K562 (cell line): ENCODE measurements at regions not wholly inside any gene's neighbourhood (a gene's known extent, or its start where the extent isn't known, plus 50 kb on each side); places are given as distances from the start of the nearest gene placed in this dataset.

Experiments
- ATAC-seq: fragments of 200-7000 bp; cut with Tn5 transposase; 3 replicates; pipeline ENCODE4 v1.9.1; 2020; ENCODE audit warnings: moderate library complexity
- BruUV-seq: library from RNA; stranded (reverse); fragments of 400-500 nt; replicated peaks from 2 replicates; lab custom pipeline; 2021; lab: Mats Ljungman, UMichigan
- CTCF ChIA-PET: fragments of 300-600 bp; formaldehyde crosslinking; extraction: SDS; loops from one replicate; lab custom pipeline; 2021; ENCODE audit warnings: low intra/inter-chr PET ratio; lab: Yijun Ruan, JAX
- POLR2A ChIA-PET: fragments of 300-600, 350-650 bp; sonication (Branson Sonifier 250); formaldehyde crosslinking; extraction: SDS; loops from one replicate; lab custom pipeline; 2021; ENCODE audit warnings: antibody characterized with exemption, inconsistent platforms; lab: Yijun Ruan, JAX
- DNase-seq, 4 experiments: peaks; one replicate each; pipeline versions ENCODE4 v3.0.0 to v3.0.0-alpha.2; 2011 to 2018; ENCODE audit warnings: low spot score in 3 of 4, mixed read lengths in 3 of 4; ENCODE audit errors: extremely low read depth in 1 of 4
- FAIRE-seq: peaks from 2 replicates; lab custom pipeline; 2011; peaks lifted over from hg19 to GRCh38; lab: Jason Lieb, UNC
- H2AFZ ChIP-seq: 2 replicates; pipeline ENCODE4 v1.6.0; 2011; ENCODE audit warnings: low read depth, low read length, control low read depth, inconsistent platforms
- H3K27ac ChIP-seq: fragments of 200-600 bp; 3 replicates; pipeline ENCODE4 v1.8.0; 2011; ENCODE audit warnings: low read depth, mild to moderate bottlenecking, control low read depth, inconsistent platforms, low read length, moderate library complexity, mixed read lengths; ENCODE audit errors: extremely low read depth
- H3K27me3 ChIP-seq, 2 experiments: fragments of 300-600 bp in 1 of 2; 2 replicates in 1 of 2; 3 replicates in 1 of 2; pipeline versions ENCODE4 v1.6.0 to v1.8.0; 2011; ENCODE audit warnings: inconsistent platforms in 2 of 2, low read length in 2 of 2, mild to moderate bottlenecking in 1 of 2, mixed read lengths in 1 of 2, moderate library complexity in 1 of 2; ENCODE audit not compliant: control insufficient read depth in 2 of 2, insufficient read depth in 2 of 2
- H3K36me3 ChIP-seq: fragments of 300-600 bp; 3 replicates; pipeline ENCODE4 v1.8.0; 2011; ENCODE audit warnings: mild to moderate bottlenecking, low read length, inconsistent platforms; ENCODE audit not compliant: control insufficient read depth, insufficient read depth
- H3K4me1 ChIP-seq, 2 experiments: fragments of 200-600 bp in 1 of 2; replicated peaks in 1 of 2; 2 replicates in 1 of 2; 3 replicates in 1 of 2; pipeline versions ENCODE4 v1.5.1 to v1.8.0; 2011; ENCODE audit warnings: inconsistent platforms in 2 of 2, low read length in 2 of 2, mild to moderate bottlenecking in 1 of 2, mixed read lengths in 1 of 2, moderate library complexity in 1 of 2; ENCODE audit not compliant: control insufficient read depth in 2 of 2, insufficient read depth in 2 of 2
- H3K4me2 ChIP-seq: 2 replicates; pipeline ENCODE4 v1.6.1; 2011; ENCODE audit warnings: low read length, control low read depth, inconsistent platforms, mixed read lengths; ENCODE audit not compliant: insufficient read depth
- H3K4me3 ChIP-seq: fragments of 200-600 bp; sonication (generic), shearing (Covaris generic); 2 replicates; pipeline ENCODE4 v1.5.1; 2016; ENCODE audit warnings: control low read depth, inconsistent platforms
- H3K79me2 ChIP-seq: fragments of 200-600 bp; 3 replicates; pipeline ENCODE4 v1.8.0; 2011; ENCODE audit warnings: low read length, inconsistent platforms; ENCODE audit not compliant: control insufficient read depth, insufficient read depth
- H3K9ac ChIP-seq, 2 experiments: 2 replicates each; pipeline versions ENCODE4 v1.6.0 to v1.6.1; 2011; ENCODE audit warnings: low read depth in 2 of 2, low read length in 2 of 2, control low read depth in 1 of 2, inconsistent platforms in 1 of 2, mild to moderate bottlenecking in 1 of 2, mixed read lengths in 1 of 2; ENCODE audit not compliant: insufficient read depth in 1 of 2
- H3K9me1 ChIP-seq: one replicate; pipeline ENCODE4 v1.6.0; 2011; ENCODE audit warnings: inconsistent platforms, mild to moderate bottlenecking, low read length, moderate library complexity; ENCODE audit not compliant: control insufficient read depth, insufficient read depth
- H3K9me3 ChIP-seq: replicated peaks from 2 replicates; pipeline ENCODE4 v1.5.1; 2011; ENCODE audit warnings: low read depth, low read length, inconsistent platforms; ENCODE audit not compliant: control insufficient read depth, insufficient read depth
- H4K20me1 ChIP-seq: replicated peaks from 2 replicates; pipeline ENCODE4 v1.6.1; 2011; ENCODE audit warnings: low read length, inconsistent platforms, mixed read lengths; ENCODE audit not compliant: control insufficient read depth, insufficient read depth
- ASH1L ChIP-seq: fragments of 450-650 bp; IDR thresholded peaks from 2 replicates; pipeline ENCODE4 v1.6.1; 2018; ENCODE audit warnings: borderline replicate concordance, mild to moderate bottlenecking, low read depth; ENCODE audit not compliant: partially characterized antibody
- CTBP1 ChIP-seq: fragments of 450-650 bp; IDR thresholded peaks from 2 replicates; pipeline ENCODE4 v1.6.1; 2016; ENCODE audit warnings: borderline replicate concordance
- FOXJ2 ChIP-seq: fragments of 200-800 bp; sonication (Bioruptor generic); IDR thresholded peaks from 2 replicates; pipeline ENCODE4 v1.6.1; 2016; ENCODE audit warnings: missing genetic modification characterization, missing compliant biosample characterization
- HIVEP1 ChIP-seq: fragments of 250-450 bp; sonication (Bioruptor Pico); IDR thresholded peaks from 2 replicates; pipeline ENCODE4 v1.4.0; 2020; ENCODE audit warnings: mild to moderate bottlenecking
- MAFG ChIP-seq: fragments of 450-650 bp; conservative IDR thresholded peaks from 2 replicates; pipeline ENCODE4 v1.6.1; 2016; ENCODE audit warnings: missing genetic modification characterization, missing compliant biosample characterization
- RBM39 ChIP-seq: fragments of 200-400 bp; formaldehyde crosslinking; optimal IDR thresholded peaks from 2 replicates; pipeline ENCODE3; 2018; ENCODE audit warnings: low read depth, low read length
- SMAD2 ChIP-seq: fragments of 150-350 bp; IDR thresholded peaks from 2 replicates; pipeline ENCODE4 v1.6.1; 2014; ENCODE audit warnings: low read depth, mild to moderate bottlenecking, low read length
- TAL1 ChIP-seq: fragments of 450-650 bp; IDR thresholded peaks from 2 replicates; pipeline ENCODE4 v1.6.1; 2016; ENCODE audit warnings: mild to moderate bottlenecking
- TCF7L2 ChIP-seq: fragments of 150-350 bp; IDR thresholded peaks from 2 replicates; pipeline ENCODE4 v1.6.1; 2016; ENCODE audit warnings: low read depth, mild to moderate bottlenecking, low read length, moderate library complexity
- ZBTB7A ChIP-seq: IDR thresholded peaks from 2 replicates; pipeline ENCODE4 v1.6.1; 2011; ENCODE audit warnings: low read depth, mild to moderate bottlenecking, low read length, moderate library complexity, borderline replicate concordance; ENCODE audit not compliant: control insufficient read depth
- ZC3H11A ChIP-seq: IDR thresholded peaks from 2 replicates; pipeline ENCODE4 v1.6.1; 2012; ENCODE audit warnings: low read depth, low read length, improper control_type of control experiment
- ZFP91 ChIP-seq: sonication (generic); formaldehyde crosslinking; IDR thresholded peaks from 2 replicates; pipeline ENCODE4 v1.8.0; 2022; ENCODE audit warnings: mild to moderate bottlenecking, missing genetic modification reagents
- ZNF165 ChIP-seq: fragments of 250-450 bp; sonication (Bioruptor Pico); IDR thresholded peaks from 2 replicates; pipeline ENCODE4 v1.4.0; 2020; ENCODE audit warnings: borderline replicate concordance
- WGBS: fragments of 100-300 bp; shearing (Covaris generic); methylation state at CpG from one replicate; pipeline ENCODE4 v1.1.6; 2016; ENCODE audit warnings: low coverage, mixed read lengths; ENCODE audit not compliant: insufficient coverage; ENCODE audit errors: missing lambda C conversion rate; 5-methylcytosine and 5-hydroxymethylcytosine counted together
- in situ Hi-C: fragments of 300-500 bp; cut with MboI; formaldehyde crosslinking; loops from 4 replicates; pipeline ENCODE4 v1.15.0; 2018; ENCODE audit warnings: inconsistent platforms, mixed read lengths
- intact Hi-C: fragments of 100-400 bp; cut with micrococcal nuclease; formaldehyde crosslinking; loops from 2 replicates; pipeline ENCODE4 v1.14.2; 2022
- TF ChIP-seq, protein P1 (sequence below): fragments of 250-450 bp; sonication (Bioruptor Pico); IDR thresholded peaks from 2 replicates; pipeline ENCODE4 v1.6.1; 2021; ENCODE audit warnings: mild to moderate bottlenecking

- Histone ChIP-seq H3K4me2 (no peak overlapping the region), H3K9me3 (no peaks in the 10 kb centered on the region), H3K27me3 (no peaks in the 10 kb centered on the region), H3K79me2 (no peaks in the 10 kb centered on the region), H3K4me1 (no peaks in the 10 kb centered on the region), H3K9me1 (no peaks in the 10 kb centered on the region), H3K9ac (no peak overlapping the region), H3K36me3 (no peaks in the 10 kb centered on the region)
- in situ Hi-C loops, result no loop called here
- intact Hi-C loops, result no loop called here
- TF ChIP-seq ZBTB7A (no peak), ASH1L (no peak), TCF7L2 (no peak), ZFP91 (CRISPR knock-in tag) (no peak), TAL1 (no peak), SMAD2 (no peak), FOXJ2 (tag) (no peak), HIVEP1 (CRISPR knock-in tag) (no peak), ZNF165 (no peak), ZC3H11A (no peak), RBM39 (no peak), CTBP1 (no peak), MAFG (no peak)
- TF ChIP-seq, protein P1, sequence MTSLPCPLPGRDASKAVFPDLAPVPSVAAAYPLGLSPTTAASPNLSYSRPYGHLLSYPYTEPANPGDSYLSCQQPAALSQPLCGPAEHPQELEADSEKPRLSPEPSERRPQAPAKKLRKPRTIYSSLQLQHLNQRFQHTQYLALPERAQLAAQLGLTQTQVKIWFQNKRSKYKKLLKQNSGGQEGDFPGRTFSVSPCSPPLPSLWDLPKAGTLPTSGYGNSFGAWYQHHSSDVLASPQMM, result no peak
- TF ChIP-seq, all 486 proteins: peak for 0
- H3K4me3 ChIP-seq, result no peak overlapping the region
- ChIA-PET CTCF (no interaction called here), POLR2A (no interaction called here)
- FAIRE-seq, result no peak
- no peaks in the 10 kb centered on the region for H4K20me1 ChIP-seq
- no peak overlapping the region for H2AFZ ChIP-seq
- no TSS peak for BruUV-seq
- WGBS, result 1% methylated on average over 10 of the region's 10 CpGs
- no peak overlapping the region for H3K27ac ChIP-seq
- no peak for ATAC-seq
- DNase-seq, result no peak
Observed at GRCh38 chr11:81032906-81033305, 1592.1 kb upstream of the TENM4 start.
